ENCODE measurements at regions not wholly inside any gene's neighbourhood (a gene's known extent, or its start where the extent isn't known, plus 50 kb on each side); places are given as distances from the start of the nearest gene placed in this dataset.

- Histone ChIP-seq H4K20me1 (replicated peaks; ENCODE audit: control insufficient read depth, insufficient read depth, low read length) (no peaks in the 10 kb centered on the region), H3K4me2 (ENCODE audit: insufficient read depth, low read length) (no peak overlapping the region), H2AFZ (ENCODE audit: low read depth, low read length) (no peak overlapping the region), H3K9me3 (replicated peaks; ENCODE audit: control insufficient read depth, insufficient read depth, low read depth, low read length) (no peaks in the 10 kb centered on the region), H3K36me3 (ENCODE audit: control insufficient read depth, insufficient read depth, low read length) (no peaks in the 10 kb centered on the region), H3K4me1 (replicated peaks in 1 of 2; ENCODE audit: control insufficient read depth in 2 of 2, insufficient read depth in 2 of 2, low read length in 2 of 2) (no peaks in the 10 kb centered on the region), H3K27ac (ENCODE audit: extremely low read depth, low read depth, low read length) (no peak overlapping the region), H3K9me1 (ENCODE audit: control insufficient read depth, insufficient read depth, low read length) (no peaks in the 10 kb centered on the region), H3K9ac (ENCODE audit: insufficient read depth in 1 of 2, low read depth in 2 of 2, low read length in 2 of 2) (no peak overlapping the region), H3K27me3 (ENCODE audit: control insufficient read depth in 2 of 2, insufficient read depth in 2 of 2, low read length in 2 of 2) (no peaks in the 10 kb centered on the region), H3K79me2 (ENCODE audit: control insufficient read depth, insufficient read depth, low read length) (no peaks in the 10 kb centered on the region), H3K4me3 (no peak overlapping the region)
- DNase-seq (ENCODE audit: extremely low read depth in 1 of 4, low spot score in 3 of 4) (no peak), FAIRE-seq (no peak), ATAC-seq (no peak)
- BruUV-seq (replicated peaks): no TSS peak
- no peak for TF ChIP-seq GABPB1 (CRISPR knock-in tag; IDR thresholded peaks at IDR 0.05)
- TF ChIP-seq POLR2G (IDR thresholded peaks at IDR 0.05; ENCODE audit: low read depth, low read length): no peak
- no peak for TF ChIP-seq CXXC5 (CRISPR knock-in tag; IDR thresholded peaks at IDR 0.05)
- TF ChIP-seq ARID1B (IDR thresholded peaks at IDR 0.05): no peak
- no peak for TF ChIP-seq PTBP1 (IDR thresholded peaks at IDR 0.05; ENCODE audit: low read depth, low read length)
- TF ChIP-seq BACH1 (tag; IDR thresholded peaks at IDR 0.05): no peak
- TF ChIP-seq ZNF395 (CRISPR knock-in tag; IDR thresholded peaks at IDR 0.05): no peak
- no peak for TF ChIP-seq HSF4 (CRISPR knock-in tag; IDR thresholded peaks at IDR 0.05; ENCODE audit: borderline replicate concordance)
- in situ Hi-C loops (cut with MboI): no loop called here
- ChIA-PET POLR2A (interaction anchor here (0.7 kb wide), 1 partner anchor 107 kb away, joined by 3 read pairs; no protein-coding TSS in a partner anchor), CTCF (ENCODE audit: low intra/inter-chr PET ratio) (interaction anchor here (0.6 kb wide), 1 partner anchor 12 kb away, joined by 3 read pairs; no protein-coding TSS in a partner anchor)
- intact Hi-C loops (cut with micrococcal nuclease): no loop called here
- whole genome bisulfite sequencing (ENCODE audit: insufficient coverage, low coverage, missing lambda C conversion rate): 6% methylated on average over 5 of the region's 9 CpGs
These were observed 2290.8 kb downstream of the TP53TG3F start for GRCh38 chr16:35750157-35750689.

Data from K562 (cell line).